CD14-positive monocyte (primary cell): ENCODE measurements at regions not wholly inside any gene's neighbourhood (a gene's known extent, or its start where the extent isn't known, plus 50 kb on each side); places are given as distances from the start of the nearest gene placed in this dataset.

Experiments
- DNase-seq, 3 donors: peaks; one replicate each; pipeline ENCODE4 v3.0.0-alpha.2; 2011 to 2022
- H2AFZ ChIP-seq: 2 replicates; pipeline ENCODE4 v1.6.0; 2012; ENCODE audit warnings: mild to moderate bottlenecking, low read depth, low read length, inconsistent platforms; ENCODE audit not compliant: insufficient read depth, poor library complexity, severe bottlenecking
- H3K27ac ChIP-seq, 2 donors: 1 replicate in 1 of 2; 2 replicates in 1 of 2; pipeline ENCODE4 v1.5.1; 2012 to 2013; ENCODE audit warnings: low read length in 2 of 2, control low read depth in 1 of 2, inconsistent platforms in 1 of 2, low read depth in 1 of 2, mild to moderate bottlenecking in 1 of 2
- H3K27me3 ChIP-seq, 2 donors: one replicate each; pipeline versions ENCODE4 v1.6.0 to v1.6.1; 2011 to 2013; ENCODE audit warnings: low read length in 2 of 2; ENCODE audit not compliant: control insufficient read depth in 2 of 2, insufficient read depth in 2 of 2
- H3K36me3 ChIP-seq, 2 donors: replicated peaks in 1 of 2; 1 replicate in 1 of 2; 2 replicates in 1 of 2; pipeline versions ENCODE4 v1.5.1 to v1.6.1; 2012 to 2013; ENCODE audit warnings: low read length in 2 of 2, control low read depth in 1 of 2, inconsistent platforms in 1 of 2, mild to moderate bottlenecking in 1 of 2; ENCODE audit not compliant: insufficient read depth in 2 of 2, control insufficient read depth in 1 of 2
- H3K4me1 ChIP-seq, 2 donors: 1 replicate in 1 of 2; 2 replicates in 1 of 2; pipeline versions ENCODE4 v1.5.1 to v1.6.1; 2012 to 2013; ENCODE audit warnings: low read length in 2 of 2, control low read depth in 1 of 2, inconsistent platforms in 1 of 2, mild to moderate bottlenecking in 1 of 2, moderate library complexity in 1 of 2; ENCODE audit not compliant: insufficient read depth in 2 of 2, control insufficient read depth in 1 of 2
- H3K4me2 ChIP-seq: replicated peaks from 2 replicates; pipeline ENCODE3; 2012; ENCODE audit warnings: low read length, moderate library complexity, mild to moderate bottlenecking; ENCODE audit not compliant: poor library complexity, severe bottlenecking; ENCODE audit errors: extremely low read depth
- H3K4me3 ChIP-seq, 3 experiments: fragments of 200-600 bp in 1 of 3; sonication (generic) in 1 of 3; replicated peaks in 1 of 3; 1 replicate in 2 of 3; 2 replicates in 1 of 3; pipeline ENCODE4 v1.5.1; 2011 to 2013; ENCODE audit warnings: low read length in 3 of 3, mild to moderate bottlenecking in 3 of 3, control low read depth in 2 of 3, low read depth in 2 of 3, inconsistent platforms in 1 of 3, moderate library complexity in 1 of 3
- H3K79me2 ChIP-seq: 2 replicates; pipeline ENCODE4 v1.6.0; 2012; ENCODE audit warnings: mild to moderate bottlenecking, control low read depth, inconsistent platforms, low read length, moderate library complexity; ENCODE audit not compliant: insufficient read depth
- H3K9ac ChIP-seq: 2 replicates; pipeline ENCODE4 v1.6.0; 2017; ENCODE audit warnings: low read length, mild to moderate bottlenecking; ENCODE audit not compliant: insufficient read depth, poor library complexity, severe bottlenecking
- H3K9me3 ChIP-seq, 2 donors: replicated peaks in 1 of 2; 1 replicate in 1 of 2; 2 replicates in 1 of 2; pipeline versions ENCODE4 v1.5.1 to v1.6.1; 2012 to 2013; ENCODE audit warnings: low read length in 2 of 2, control low read depth in 1 of 2; ENCODE audit not compliant: control insufficient read depth in 1 of 2, insufficient read depth in 1 of 2
- H4K20me1 ChIP-seq: 2 replicates; pipeline ENCODE4 v1.6.0; 2012; ENCODE audit warnings: mild to moderate bottlenecking, low read length, control low read depth, moderate library complexity; ENCODE audit not compliant: insufficient read depth
- H3K27ac Mint-ChIP-seq, 7 donors: one replicate each; pipeline ENCODE4 v1.8.0; 2020; ENCODE audit warnings: mild to moderate bottlenecking in 7 of 7, mixed read lengths in 7 of 7, moderate library complexity in 6 of 7, inconsistent platforms in 2 of 7
- H3K27me3 Mint-ChIP-seq, 3 donors: one replicate each; pipeline ENCODE4 v1.8.0; 2021 to 2022; ENCODE audit warnings: low read depth in 3 of 3, mild to moderate bottlenecking in 3 of 3, mixed read lengths in 3 of 3, moderate library complexity in 3 of 3, inconsistent platforms in 1 of 3
- H3K36me3 Mint-ChIP-seq, 2 donors: one replicate each; pipeline ENCODE4 v1.8.0; 2020; ENCODE audit warnings: mixed read lengths in 2 of 2, inconsistent platforms in 1 of 2, mild to moderate bottlenecking in 1 of 2
- H3K4me1 Mint-ChIP-seq: one replicate; pipeline ENCODE4 v1.8.0; 2020; ENCODE audit warnings: mild to moderate bottlenecking, mixed read lengths
- H3K4me3 Mint-ChIP-seq, 2 donors: one replicate each; pipeline ENCODE4 v1.8.0; 2020; ENCODE audit warnings: mild to moderate bottlenecking in 2 of 2, mixed read lengths in 2 of 2, moderate library complexity in 1 of 2
- H3K9me3 Mint-ChIP-seq, 7 donors: one replicate each; pipeline ENCODE4 v1.8.0; 2020 to 2022; ENCODE audit warnings: mixed read lengths in 7 of 7, mild to moderate bottlenecking in 6 of 7, moderate library complexity in 6 of 7, inconsistent platforms in 2 of 7
- CTCF ChIP-seq: fragments of 200-600 bp; IDR thresholded peaks from one replicate; pipeline ENCODE4 v1.8.0; 2022; ENCODE audit warnings: antibody characterized with exemption, mild to moderate bottlenecking
- WGBS: methylation state at CpG from one replicate; pipeline ENCODE4 v1.1.5; 2013; ENCODE audit warnings: missing lambda C conversion rate; ENCODE audit not compliant: insufficient coverage; 5-methylcytosine and 5-hydroxymethylcytosine counted together
- intact Hi-C, 2 donors: fragments of 100-400 bp; cut with micrococcal nuclease; formaldehyde crosslinking; loops; one replicate each; pipeline versions ENCODE4 v1.15.0 to v1.15.1; 2023

- H3K4me3 ChIP-seq: no peak overlapping the region
Measured at GRCh38 chr9:105864248-105864898, 170.0 kb downstream of the TMEM38B start.

GRCh38 chr9:105865285-105865684 is 170.9 kb downstream of the TMEM38B start:
- Mint-ChIP-seq H3K36me3 (no peaks in the 10 kb centered on the region), H3K4me3 (no peak overlapping the region), H3K27ac (no peak overlapping the region), H3K9me3 (no peaks in the 10 kb centered on the region), H3K27me3 (peaks cover 0 to 2% (median 0%) of the 10 kb centered on the region in 3 donors), H3K4me1 (no peaks in the 10 kb centered on the region)
- WGBS: 97% methylated on average over 3 of the region's 4 CpGs
- Histone ChIP-seq H3K36me3 (no peaks in the 10 kb centered on the region), H2AFZ (no peak overlapping the region), H3K79me2 (no peaks in the 10 kb centered on the region), H3K9ac (no peak overlapping the region), H3K4me1 (no peaks in the 10 kb centered on the region), H3K27ac (no peak overlapping the region), H3K27me3 (no peaks in the 10 kb centered on the region), H3K4me3 (no peak overlapping the region), H3K9me3 (no peaks in the 10 kb centered on the region), H3K4me2 (no peak overlapping the region), H4K20me1 (no peaks in the 10 kb centered on the region)
- intact Hi-C loops: no loop called here
- no peak for DNase-seq
- TF ChIP-seq CTCF: no peak

More at GRCh38 chr9:105864248-105864898, 170.0 kb downstream of the TMEM38B start:
- H3K4me2 ChIP-seq: no peak overlapping the region
- DNase-seq: no peak
- Mint-ChIP-seq H3K9me3 (peaks cover 0 to 2% (median 0%) of the 10 kb centered on the region in 7 donors), H3K27ac (no peak overlapping the region), H3K4me1 (peaks cover 5% of the 10 kb centered on the region), H3K36me3 (no peaks in the 10 kb centered on the region), H3K4me3 (no peak overlapping the region), H3K27me3 (peaks cover 2 to 5% (median 3%) of the 10 kb centered on the region in 3 donors)
- H4K20me1 ChIP-seq: no peaks in the 10 kb centered on the region
- no peaks in the 10 kb centered on the region for H3K79me2 ChIP-seq
- H3K4me1 ChIP-seq: peaks cover 0 to 2% of the 10 kb centered on the region in 2 donors
- no peaks in the 10 kb centered on the region for H3K9me3 ChIP-seq
- H3K9ac ChIP-seq: no peak overlapping the region
- H3K36me3 ChIP-seq: no peaks in the 10 kb centered on the region
- no peak overlapping the region for H3K27ac ChIP-seq
- no peaks in the 10 kb centered on the region for H3K27me3 ChIP-seq
- 90% methylated on average over 4 of the region's 6 CpGs for WGBS
- TF ChIP-seq CTCF: no peak
- no peak overlapping the region for H2AFZ ChIP-seq
- intact Hi-C loops: no loop called here
